ENCODE measurements at regions not wholly inside any gene's neighbourhood (a gene's known extent, or its start where the extent isn't known, plus 50 kb on each side); places are given as distances from the start of the nearest gene placed in this dataset.

- no peaks in the 10 kb centered on the region for H3K36me3 ChIP-seq
- TF ChIP-seq, protein P1, sequence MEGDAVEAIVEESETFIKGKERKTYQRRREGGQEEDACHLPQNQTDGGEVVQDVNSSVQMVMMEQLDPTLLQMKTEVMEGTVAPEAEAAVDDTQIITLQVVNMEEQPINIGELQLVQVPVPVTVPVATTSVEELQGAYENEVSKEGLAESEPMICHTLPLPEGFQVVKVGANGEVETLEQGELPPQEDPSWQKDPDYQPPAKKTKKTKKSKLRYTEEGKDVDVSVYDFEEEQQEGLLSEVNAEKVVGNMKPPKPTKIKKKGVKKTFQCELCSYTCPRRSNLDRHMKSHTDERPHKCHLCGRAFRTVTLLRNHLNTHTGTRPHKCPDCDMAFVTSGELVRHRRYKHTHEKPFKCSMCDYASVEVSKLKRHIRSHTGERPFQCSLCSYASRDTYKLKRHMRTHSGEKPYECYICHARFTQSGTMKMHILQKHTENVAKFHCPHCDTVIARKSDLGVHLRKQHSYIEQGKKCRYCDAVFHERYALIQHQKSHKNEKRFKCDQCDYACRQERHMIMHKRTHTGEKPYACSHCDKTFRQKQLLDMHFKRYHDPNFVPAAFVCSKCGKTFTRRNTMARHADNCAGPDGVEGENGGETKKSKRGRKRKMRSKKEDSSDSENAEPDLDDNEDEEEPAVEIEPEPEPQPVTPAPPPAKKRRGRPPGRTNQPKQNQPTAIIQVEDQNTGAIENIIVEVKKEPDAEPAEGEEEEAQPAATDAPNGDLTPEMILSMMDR (IDR thresholded peaks at IDR 0.05), result no peak
- DNase-seq (no peak), ATAC-seq (no peak)
- H3K9me3 ChIP-seq, result no peaks in the 10 kb centered on the region
- intact Hi-C loops (cut with DNase I), result no loop called here
- H3K4me1 ChIP-seq, result no peaks in the 10 kb centered on the region
- no peak overlapping the region for H3K4me3 ChIP-seq
- H3K27me3 ChIP-seq, result no peaks in the 10 kb centered on the region
- no peak overlapping the region for H3K27ac ChIP-seq
Observed at GRCh38 chr4:35725131-35725530, 519.2 kb downstream of the ARAP2 start.

DNA sequence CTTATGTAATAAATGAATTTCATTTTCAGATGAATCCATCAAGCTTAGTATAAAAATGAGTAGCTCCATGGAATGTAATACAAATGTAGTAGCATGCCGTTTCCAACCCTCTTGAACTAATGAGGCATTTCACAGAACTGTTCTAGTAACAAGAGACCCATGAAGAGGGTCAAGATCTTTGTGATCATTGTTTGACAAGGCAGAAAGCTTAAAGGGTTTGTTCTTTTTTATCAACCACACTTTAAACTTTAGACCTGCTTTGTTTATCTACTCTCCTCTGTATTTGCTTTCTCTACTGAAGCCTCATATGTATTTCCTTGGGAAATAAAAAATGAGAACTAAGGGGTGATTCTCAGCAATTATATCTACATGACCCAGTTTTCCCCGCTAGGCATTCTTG is 513.9 kb downstream of the ARAP2 start:
- Histone ChIP-seq H3K4me3 (no peak overlapping the region), H3K4me1 (no peaks in the 10 kb centered on the region), H3K9me3 (no peaks in the 10 kb centered on the region), H3K36me3 (no peaks in the 10 kb centered on the region), H3K27ac (no peak overlapping the region), H3K27me3 (no peaks in the 10 kb centered on the region)
- DNase-seq (no peak), ATAC-seq (no peak)
- intact Hi-C loops (cut with DNase I), result no loop called here
- TF ChIP-seq, protein P1 (IDR thresholded peaks at IDR 0.05), result no peak

DNA sequence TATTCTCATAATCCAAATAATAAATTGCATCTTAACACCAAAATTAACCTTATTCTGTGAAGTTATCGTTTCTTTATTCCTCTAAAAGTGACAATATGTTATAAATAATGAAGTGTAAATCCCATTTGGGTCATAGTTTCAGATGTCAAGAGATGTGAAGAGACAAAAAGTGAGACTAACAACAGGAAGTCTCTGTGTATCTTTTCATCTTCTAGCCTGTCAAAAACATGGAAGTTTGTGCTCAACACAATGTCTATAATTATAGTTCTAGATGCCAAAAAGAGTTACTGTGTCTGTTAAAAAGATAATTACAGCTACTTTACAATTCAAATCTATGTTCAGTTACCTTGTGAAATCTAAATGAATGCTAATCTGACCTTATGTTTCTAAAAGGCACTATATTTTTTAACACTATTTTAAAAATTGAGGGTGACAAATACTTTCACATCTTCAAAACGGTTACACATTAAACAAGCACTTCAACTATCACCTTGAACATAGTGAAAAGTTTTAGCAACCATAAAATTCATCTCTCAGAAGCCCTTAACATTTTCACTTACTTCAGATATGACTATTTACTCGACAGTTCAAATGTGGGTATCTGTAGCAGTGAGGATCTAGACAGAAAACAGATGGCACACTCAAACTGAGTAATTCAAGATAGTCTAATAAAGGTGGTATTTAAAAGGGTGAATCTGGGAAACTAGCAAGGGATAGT is 509.8 kb downstream of the ARAP2 start:
- Histone ChIP-seq H3K4me1 (no peaks in the 10 kb centered on the region), H3K27ac (no peak overlapping the region), H3K36me3 (no peaks in the 10 kb centered on the region), H3K4me3 (no peak overlapping the region), H3K27me3 (no peaks in the 10 kb centered on the region), H3K9me3 (no peaks in the 10 kb centered on the region)
- DNase-seq (no peak), ATAC-seq (no peak)
- intact Hi-C loops (cut with DNase I), result no loop called here
- TF ChIP-seq, protein P1 (IDR thresholded peaks at IDR 0.05), result no peak

GRCh38 chr4:35739308-35739707 is 505.0 kb downstream of the ARAP2 start:
- ATAC-seq, result no peak
- Histone ChIP-seq H3K27me3 (no peaks in the 10 kb centered on the region), H3K36me3 (no peaks in the 10 kb centered on the region), H3K27ac (no peak overlapping the region), H3K4me1 (no peaks in the 10 kb centered on the region), H3K4me3 (no peak overlapping the region), H3K9me3 (no peaks in the 10 kb centered on the region)
- intact Hi-C loops (cut with DNase I), result no loop called here
- TF ChIP-seq, protein P1 (IDR thresholded peaks at IDR 0.05), result no peak
- DNase-seq, result no peak

GRCh38 chr4:35754047-35754446 is 490.3 kb downstream of the ARAP2 start:
- Histone ChIP-seq H3K27ac (no peak overlapping the region), H3K27me3 (no peaks in the 10 kb centered on the region), H3K4me1 (no peaks in the 10 kb centered on the region), H3K4me3 (no peak overlapping the region), H3K9me3 (no peaks in the 10 kb centered on the region), H3K36me3 (no peaks in the 10 kb centered on the region)
- intact Hi-C loops (cut with DNase I), result no loop called here
- DNase-seq (no peak), ATAC-seq (no peak)
- TF ChIP-seq, protein P1 (IDR thresholded peaks at IDR 0.05), result no peak

- Histone ChIP-seq H3K36me3 (no peaks in the 10 kb centered on the region), H3K9me3 (no peaks in the 10 kb centered on the region), H3K27ac (no peak overlapping the region), H3K4me3 (no peak overlapping the region), H3K27me3 (no peaks in the 10 kb centered on the region), H3K4me1 (no peaks in the 10 kb centered on the region)
- no peak for ATAC-seq
- DNase-seq, result no peak
- TF ChIP-seq, protein P1 (IDR thresholded peaks at IDR 0.05), result no peak
- intact Hi-C loops (cut with DNase I), result no loop called here
Observed at GRCh38 chr4:35757836-35758235, 486.5 kb downstream of the ARAP2 start.
